Left ventricle myocardium superior (tissue), 1 donor: ENCODE measurements at regions not wholly inside any gene's neighbourhood (a gene's known extent, or its start where the extent isn't known, plus 50 kb on each side); places are given as distances from the start of the nearest gene placed in this dataset. TPM values are rescaled to one million over a fixed set of nuclear protein-coding genes. Genes with fewer than 3 reads are reported as not detected.
"Not testable (repeated sequence)": the region's sequence is repeated elsewhere in the genome, so short reads cannot be mapped to it uniquely, and the experiment has no call there.

ENCODE experiments used
- ATAC-seq: fragments of 200-7000 bp; cut with Tn5 transposase; one replicate; pipeline ENCODE4 v1.9.1; 2020; ENCODE audit warnings: mild to moderate bottlenecking, moderate library complexity
- DNase-seq: peaks from one replicate; pipeline ENCODE4 v3.0.0-alpha.2; 2020
- intact Hi-C: fragments of 100-400 bp; cut with micrococcal nuclease; formaldehyde crosslinking; loops from one replicate; pipeline ENCODE4 v1.11.0; 2022
- microRNA-seq: library from miRNA; unstranded; fragments of <30 nt; microRNA quantifications from one replicate; pipeline ENCODE4 v1.2.0, GENCODE V29; 2020; ENCODE audit warnings: borderline number of aligned reads
- donor health status: DM: no; HTN: yes; CAD: no; lungs with severe emphysema.

- ATAC-seq = no peak
- intact Hi-C loops = no loop called here
- DNase-seq = no peak
Measured at GRCh38 chr4:174402470-174403176, 118.9 kb downstream of the CEP44 start.

- DNase-seq (no peak), ATAC-seq (no peak)
- intact Hi-C loops = no loop called here
Measured at GRCh38 chr4:174401471-174402130, 117.9 kb downstream of the CEP44 start.

- ATAC-seq, intact Hi-C loops, DNase-seq: not testable (repeated sequence)
Measured at GRCh38 chr4:174400603-174401302, 117.0 kb downstream of the CEP44 start.

GRCh38 chr4:174398728-174399127 is 115.0 kb downstream of the CEP44 start:
- DNase-seq (no peak), ATAC-seq (peak; percentile 32)
- intact Hi-C loops = no loop called here

- DNase-seq = no peak
- ATAC-seq = no peak
- intact Hi-C loops = no loop called here
Measured at GRCh38 chr4:174397366-174398155, 113.8 kb downstream of the CEP44 start.

GRCh38 chr4:174396599-174397110 is 112.9 kb downstream of the CEP44 start:
- no peak for ATAC-seq
- intact Hi-C loops = no loop called here
- DNase-seq = no peak

GRCh38 chr4:174394915-174395314 is 111.2 kb downstream of the CEP44 start:
- ATAC-seq = no peak
- intact Hi-C loops = no loop called here
- DNase-seq = no peak

- ATAC-seq (no peak), DNase-seq (no peak)
- intact Hi-C loops = no loop called here
Measured at GRCh38 chr4:174389439-174389838, 105.7 kb downstream of the CEP44 start.

- DNase-seq (no peak), ATAC-seq (no peak)
- intact Hi-C loops = no loop called here
Measured at GRCh38 chr4:174388461-174389145, 104.9 kb downstream of the CEP44 start.

GRCh38 chr4:174387721-174388120 is 104.0 kb downstream of the CEP44 start:
- no peak for DNase-seq
- no peak for ATAC-seq
- intact Hi-C loops = no loop called here

- DNase-seq (no peak), ATAC-seq (no peak)
- intact Hi-C loops = no loop called here
Measured at GRCh38 chr4:174387143-174387542, 103.4 kb downstream of the CEP44 start.

GRCh38 chr4:174383783-174384182 is 100.1 kb downstream of the CEP44 start:
- intact Hi-C loops = no loop called here
- DNase-seq (no peak), ATAC-seq (no peak)

- intact Hi-C loops, ATAC-seq, DNase-seq: not testable (repeated sequence)
Measured at GRCh38 chr4:174382938-174383605, 99.4 kb downstream of the CEP44 start.

Small RNAs in the stretch of these regions (microRNA-seq; reads per million reads assigned to microRNA genes)
- gene MIR4276 = not detected
